HEK293 (cell line): ENCODE measurements at regions not wholly inside any gene's neighbourhood (a gene's known extent, or its start where the extent isn't known, plus 50 kb on each side); places are given as distances from the start of the nearest gene placed in this dataset.

Experiments used
- CTCF ChIA-PET: fragments of 350-600 bp; formaldehyde crosslinking; extraction: SDS; loops from one replicate; lab custom pipeline; 2021; ENCODE audit warnings: antibody characterized with exemption; lab: Yijun Ruan, JAX
- POLR2A ChIA-PET: fragments of 300-600 bp; formaldehyde crosslinking; extraction: SDS; loops from one replicate; lab custom pipeline; 2020; ENCODE audit warnings: antibody characterized with exemption, inconsistent platforms; lab: Yijun Ruan, JAX
- H3K27ac ChIP-seq: fragments of 200-500 bp; sonication (Bioruptor generic); 2 replicates; pipeline ENCODE4 v1.5.1; 2014; ENCODE audit warnings: low read depth, low read length, control low read depth, inconsistent platforms; ENCODE audit errors: extremely low read depth
- H3K36me3 ChIP-seq, 2 experiments: fragments of 200-500 bp in 1 of 2; sonication (Bioruptor generic) in 1 of 2; 1 replicate in 1 of 2; 2 replicates in 1 of 2; pipeline ENCODE4 v1.5.1; 2014 to 2017; ENCODE audit warnings: inconsistent platforms in 2 of 2, low read length in 2 of 2; ENCODE audit not compliant: control insufficient read depth in 2 of 2, insufficient read depth in 1 of 2
- H3K4me1 ChIP-seq: fragments of 200-500 bp; sonication (Bioruptor generic); 2 replicates; pipeline ENCODE4 v1.5.1; 2014; ENCODE audit warnings: mild to moderate bottlenecking, low read length, inconsistent platforms; ENCODE audit not compliant: control insufficient read depth, insufficient read depth
- H3K4me3 ChIP-seq: 2 replicates; pipeline ENCODE4 v1.5.1; 2011; ENCODE audit warnings: low read depth, mild to moderate bottlenecking, control low read depth, low read length, moderate library complexity
- H3K9me3 ChIP-seq: fragments of 200-500 bp; sonication (Bioruptor generic); 2 replicates; pipeline ENCODE4 v1.5.1; 2014; ENCODE audit warnings: low read depth, low read length, inconsistent platforms; ENCODE audit not compliant: control insufficient read depth, insufficient read depth
- ATF2 ChIP-seq: fragments of 450-650 bp; formaldehyde crosslinking; IDR thresholded peaks from 2 replicates; pipeline ENCODE4 v1.5.1; 2016; ENCODE audit warnings: missing biosample characterization, missing genetic modification characterization, low read depth
- BCL11B ChIP-seq: fragments of 450-650 bp; formaldehyde crosslinking; IDR thresholded peaks from 2 replicates; pipeline ENCODE4 v1.5.1; 2016; ENCODE audit warnings: low read depth, missing biosample characterization, missing genetic modification characterization
- EGR2 ChIP-seq: fragments of 450-650 bp; formaldehyde crosslinking; IDR thresholded peaks from 2 replicates; pipeline ENCODE4 v1.5.1; 2016; ENCODE audit warnings: low read depth, missing biosample characterization, missing genetic modification characterization
- GFI1B ChIP-seq: fragments of 450-650 bp; formaldehyde crosslinking; IDR thresholded peaks from 2 replicates; pipeline ENCODE4 v1.5.1; 2016; ENCODE audit warnings: missing biosample characterization, missing genetic modification characterization
- GLIS2 ChIP-seq: fragments of 450-650 bp; formaldehyde crosslinking; IDR thresholded peaks from 2 replicates; pipeline ENCODE4 v1.5.1; 2016; ENCODE audit warnings: missing biosample characterization, missing genetic modification characterization
- IKZF3 ChIP-seq: fragments of 450-650 bp; IDR thresholded peaks from 2 replicates; pipeline ENCODE4 v1.5.0; 2018; ENCODE audit warnings: missing biosample characterization, mild to moderate bottlenecking, missing genetic modification characterization, moderate library complexity
- KLF17 ChIP-seq: fragments of 450-650 bp; formaldehyde crosslinking; IDR thresholded peaks from 2 replicates; pipeline ENCODE4 v1.5.1; 2016; ENCODE audit warnings: missing biosample characterization, missing genetic modification characterization
- PRDM4 ChIP-seq: fragments of 450-650 bp; formaldehyde crosslinking; IDR thresholded peaks from 2 replicates; pipeline ENCODE4 v1.5.1; 2017; ENCODE audit warnings: missing biosample characterization, missing genetic modification characterization
- SCRT1 ChIP-seq: fragments of 450-650 bp; formaldehyde crosslinking; IDR thresholded peaks from 2 replicates; pipeline ENCODE4 v1.5.1; 2016; ENCODE audit warnings: missing biosample characterization, missing genetic modification characterization, borderline replicate concordance
- SP7 ChIP-seq: fragments of 450-650 bp; formaldehyde crosslinking; IDR thresholded peaks from 2 replicates; pipeline ENCODE4 v1.5.1; 2016; ENCODE audit warnings: missing biosample characterization, missing genetic modification characterization
- ZBTB21 ChIP-seq: fragments of 450-650 bp; formaldehyde crosslinking; IDR thresholded peaks from 2 replicates; pipeline ENCODE4 v1.5.1; 2017; ENCODE audit warnings: missing biosample characterization, missing genetic modification characterization
- ZBTB26 ChIP-seq: fragments of 450-650 bp; formaldehyde crosslinking; optimal IDR thresholded peaks from 2 replicates; pipeline ENCODE3; 2016; ENCODE audit warnings: missing biosample characterization, mild to moderate bottlenecking, missing genetic modification characterization
- ZIC2 ChIP-seq: fragments of 450-650 bp; formaldehyde crosslinking; IDR thresholded peaks from 2 replicates; pipeline ENCODE4 v1.5.1; 2016; ENCODE audit warnings: missing biosample characterization, missing genetic modification characterization
- ZNF140 ChIP-seq: fragments of 450-650 bp; formaldehyde crosslinking; IDR thresholded peaks from 2 replicates; pipeline ENCODE4 v1.5.1; 2016; ENCODE audit warnings: missing biosample characterization, missing genetic modification characterization
- ZNF169 ChIP-seq: fragments of 450-650 bp; formaldehyde crosslinking; IDR thresholded peaks from 2 replicates; pipeline ENCODE4 v1.5.1; 2016; ENCODE audit warnings: missing biosample characterization, missing genetic modification characterization
- ZNF302 ChIP-seq: fragments of 450-650 bp; formaldehyde crosslinking; IDR thresholded peaks from 2 replicates; pipeline ENCODE4 v1.5.1; 2016; ENCODE audit warnings: missing biosample characterization, missing genetic modification characterization, low read depth
- ZNF677 ChIP-seq: fragments of 450-650 bp; IDR thresholded peaks from 2 replicates; pipeline ENCODE4 v1.5.0; 2018; ENCODE audit warnings: missing biosample characterization, mild to moderate bottlenecking, missing genetic modification characterization, moderate library complexity
- ZSCAN23 ChIP-seq: fragments of 450-650 bp; formaldehyde crosslinking; IDR thresholded peaks from 2 replicates; pipeline ENCODE4 v1.5.1; 2016; ENCODE audit warnings: missing biosample characterization, missing genetic modification characterization

- TF ChIP-seq ZBTB26, result no peak
- TF ChIP-seq KLF17, result no peak
- TF ChIP-seq ATF2 (tag by site-specific recombination), result 0 out of 2 replicates have a peak, but pooled peaks have one; percentile 6
- no peak for TF ChIP-seq ZBTB21
- H3K27ac ChIP-seq, result no peak overlapping the region
- no peaks in the 10 kb centered on the region for H3K36me3 ChIP-seq
- ChIA-PET POLR2A (no interaction called here), CTCF (no interaction called here)
- H3K9me3 ChIP-seq, result no peaks in the 10 kb centered on the region
- H3K4me3 ChIP-seq, result no peak overlapping the region
- no peaks in the 10 kb centered on the region for H3K4me1 ChIP-seq
Observed at GRCh38 chr16:60059141-60059540, 1325.0 kb upstream of the GOT2 start.

- H3K4me1 ChIP-seq, result no peaks in the 10 kb centered on the region
- ChIA-PET CTCF (no interaction called here), POLR2A (no interaction called here)
- no peaks in the 10 kb centered on the region for H3K9me3 ChIP-seq
- H3K4me3 ChIP-seq, result no peak overlapping the region
- H3K36me3 ChIP-seq, result no peaks in the 10 kb centered on the region
- no peak overlapping the region for H3K27ac ChIP-seq
- TF ChIP-seq ZIC2 (tag by site-specific recombination) (no peak), EGR2 (tag by site-specific recombination) (no peak), SCRT1 (tag by site-specific recombination) (no peak), GFI1B (tag by site-specific recombination) (no peak), ZNF677 (tag by site-specific recombination) (no peak), GLIS2 (tag by site-specific recombination) (no peak), ZNF140 (tag by site-specific recombination) (no peak), ZNF169 (tag by site-specific recombination) (no peak), ATF2 (tag by site-specific recombination) (no peak), IKZF3 (tag by site-specific recombination) (no peak), BCL11B (tag by site-specific recombination) (no peak), PRDM4 (tag by site-specific recombination) (no peak), ZNF302 (tag by site-specific recombination) (no peak), SP7 (tag by site-specific recombination) (no peak), ZSCAN23 (no peak)
Observed at GRCh38 chr16:60041671-60042070, 1307.6 kb upstream of the GOT2 start.
